Activated effector memory CD4-positive, alpha-beta T cell treated with Interleukin-2 at 50 U/mL for 16 hours (primary cell): ENCODE measurements at regions not wholly inside any gene's neighbourhood (a gene's known extent, or its start where the extent isn't known, plus 50 kb on each side); places are given as distances from the start of the nearest gene placed in this dataset.

Experiments used
- DNase-seq: peaks from one replicate; pipeline ENCODE4 v3.0.0-alpha.2; 2020

- DNase-seq, result no peak
Measured at GRCh38 chr2:2889646-2890045, 488.0 kb downstream of the EIPR1 start.

- DNase-seq, result no peak
Measured at GRCh38 chr2:2889141-2889540, 488.5 kb downstream of the EIPR1 start.

- no peak for DNase-seq
Measured at GRCh38 chr2:2887772-2888387, 489.7 kb downstream of the EIPR1 start.

DNA sequence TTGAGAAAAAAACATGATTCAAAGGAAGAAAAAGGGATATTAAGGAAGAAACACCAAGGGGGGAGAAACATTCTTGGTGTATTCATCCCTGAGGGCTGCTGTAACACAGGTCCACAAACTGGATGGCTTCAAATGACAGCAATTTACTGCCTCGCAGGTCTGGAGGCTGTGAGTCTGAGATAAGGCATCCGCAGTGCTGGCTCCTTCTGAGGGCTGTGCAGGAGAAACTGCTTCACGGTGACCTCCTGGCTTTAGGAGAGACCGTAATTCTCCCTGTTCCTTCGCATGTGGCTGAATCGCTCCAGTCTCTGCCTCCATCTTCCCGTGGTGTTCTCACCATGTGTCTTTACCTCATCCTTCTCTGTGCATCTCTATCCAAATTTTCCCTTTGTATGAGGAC lies 490.7 kb downstream of the EIPR1 start:
- DNase-seq, result no peak

DNA sequence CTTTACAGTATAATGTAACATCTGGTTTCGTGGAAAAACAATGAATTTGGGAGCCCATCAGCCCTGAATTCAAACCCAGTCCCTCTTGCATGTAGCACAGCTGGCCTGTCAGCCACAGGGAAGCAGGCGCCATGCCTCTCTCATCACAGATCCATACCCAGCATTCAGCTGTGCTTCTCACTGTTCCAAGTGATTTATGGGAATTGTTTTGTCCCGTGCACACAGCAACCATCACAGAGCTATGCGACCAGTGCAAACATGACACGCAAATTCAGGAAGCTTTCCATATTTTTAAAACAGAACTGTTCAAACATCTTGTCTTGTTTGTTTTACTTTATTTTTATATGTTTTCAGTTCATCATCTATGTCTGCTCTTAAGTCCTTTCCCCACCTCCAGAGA lies 496.1 kb downstream of the EIPR1 start:
- no peak for DNase-seq

GRCh38 chr2:2880938-2881337 lies 496.7 kb downstream of the EIPR1 start:
- no peak for DNase-seq

GRCh38 chr2:2879781-2880180 lies 497.8 kb downstream of the EIPR1 start:
- no peak for DNase-seq

DNA sequence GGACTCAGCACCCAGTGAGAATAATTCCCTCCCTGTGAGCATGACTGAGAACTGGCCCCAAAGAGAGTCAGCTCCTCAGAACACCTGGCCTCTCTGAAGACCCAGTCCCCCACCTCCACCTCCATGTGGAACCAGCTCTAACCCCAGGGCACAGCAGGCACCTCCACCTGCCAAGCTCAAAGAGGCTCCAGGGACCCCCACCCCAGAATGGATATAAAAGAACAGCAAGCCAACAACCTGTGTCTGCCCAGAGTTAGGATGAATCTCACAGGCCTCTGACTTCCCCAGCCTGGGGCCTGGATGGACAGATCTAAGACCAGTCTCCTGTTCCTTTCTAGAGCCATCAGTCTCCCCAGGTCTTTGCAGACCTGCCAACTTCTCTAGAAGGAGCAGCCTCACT lies 498.5 kb downstream of the EIPR1 start:
- DNase-seq, result no peak

GRCh38 chr2:2877427-2877826 lies 500.2 kb downstream of the EIPR1 start:
- DNase-seq, result no peak

DNA sequence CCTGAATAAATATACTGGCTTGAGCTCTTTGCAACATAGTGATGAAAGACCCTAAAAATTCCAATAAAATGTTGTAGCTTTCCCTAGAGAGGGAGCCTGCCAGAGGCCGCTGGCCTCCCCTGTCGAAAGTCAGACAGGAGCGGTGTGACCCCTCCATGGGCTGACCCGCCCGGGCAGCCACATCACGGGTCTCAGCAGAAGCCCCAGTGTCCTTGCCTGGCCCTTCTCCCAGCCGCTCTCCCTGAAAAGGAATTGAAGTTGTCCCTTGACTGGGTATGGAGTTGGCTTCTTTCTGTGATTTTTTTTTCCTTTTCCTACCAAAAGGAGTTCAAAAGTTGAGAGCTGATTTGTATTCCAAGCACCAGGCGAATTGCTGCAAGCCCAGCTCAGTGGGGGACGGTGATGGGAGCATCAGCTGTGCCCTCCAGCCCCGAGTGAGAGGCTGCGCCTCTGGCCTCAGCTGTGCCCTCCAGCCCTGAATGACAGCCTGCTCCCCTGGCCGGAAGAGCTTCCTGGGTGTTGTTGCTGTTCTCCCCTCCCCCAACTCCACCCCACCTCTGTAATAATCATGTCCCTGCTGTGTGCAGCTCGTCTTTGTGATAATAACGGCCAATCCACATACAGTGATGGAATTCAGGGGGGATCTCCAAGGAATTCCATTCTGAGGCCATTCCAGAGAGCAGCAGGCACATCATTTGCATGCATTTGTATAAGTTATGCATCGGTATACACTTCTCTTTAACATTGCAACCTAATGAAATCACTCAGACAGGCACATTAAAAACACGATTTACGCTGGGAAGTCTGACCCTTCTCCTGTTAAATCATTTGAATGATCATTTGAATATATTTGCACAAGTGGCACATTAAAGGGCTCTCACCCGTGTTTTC lies 501.0 kb downstream of the EIPR1 start:
- DNase-seq, result no peak

GRCh38 chr2:2875831-2876230 lies 501.8 kb downstream of the EIPR1 start:
- no peak for DNase-seq

DNA sequence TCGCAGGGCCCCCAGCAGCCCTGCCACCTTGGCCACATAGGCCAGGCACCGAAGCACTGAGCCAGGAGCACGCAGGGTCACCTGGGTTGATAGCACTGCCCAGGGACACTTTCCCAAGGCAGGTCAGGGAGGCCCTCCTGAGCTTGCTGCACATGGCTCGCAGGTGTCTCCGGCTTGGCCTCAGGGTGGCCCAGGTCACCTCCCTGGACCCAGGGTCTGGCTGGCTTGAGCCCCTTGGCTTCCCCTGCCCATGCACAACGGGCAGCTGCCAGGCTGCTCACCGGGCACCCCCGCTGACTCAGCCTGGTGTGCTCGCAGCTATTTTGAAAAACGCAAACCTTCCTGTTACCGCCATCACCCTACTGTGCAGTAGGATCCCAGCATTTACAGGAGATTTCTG lies 502.3 kb downstream of the EIPR1 start:
- no peak for DNase-seq

DNA sequence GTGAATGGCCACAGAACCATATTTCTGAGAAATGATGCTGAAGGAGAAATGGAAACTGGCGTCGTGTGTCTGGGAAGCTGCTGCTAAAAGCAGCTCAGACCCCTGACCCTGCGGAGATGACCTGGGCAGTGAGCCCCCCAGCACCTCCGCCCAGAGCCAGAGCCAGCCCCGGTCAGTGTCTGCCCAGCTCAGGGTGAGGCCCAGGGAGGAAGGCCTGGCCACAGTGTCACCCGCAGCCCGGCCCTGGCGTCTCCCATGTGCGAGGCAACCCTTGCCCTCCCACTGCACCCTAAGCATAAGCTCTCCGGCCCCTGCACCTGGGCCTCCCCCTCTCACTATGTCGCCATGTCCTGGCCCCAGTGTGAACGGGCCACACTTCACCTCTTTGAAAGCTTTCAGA lies 502.8 kb downstream of the EIPR1 start:
- no peak for DNase-seq

DNA sequence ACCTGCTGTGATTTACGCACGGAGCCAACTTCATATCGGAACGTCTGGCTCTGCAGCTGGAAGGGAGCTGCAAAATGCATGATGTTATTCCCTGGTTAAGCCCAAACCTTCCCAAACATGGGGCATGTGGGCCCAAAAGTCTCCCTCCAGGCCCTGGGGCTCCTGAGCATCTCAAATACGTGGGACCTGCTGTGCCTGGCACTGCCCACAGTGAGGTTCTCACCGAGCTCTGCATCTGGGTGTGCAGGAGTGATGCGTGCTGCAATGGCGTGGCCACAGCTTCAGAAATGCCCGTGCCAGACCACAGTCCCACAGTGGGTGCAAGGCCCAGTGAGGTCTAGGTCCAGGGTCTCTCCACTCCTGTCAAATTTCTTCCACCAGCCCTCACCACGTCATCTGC lies 503.3 kb downstream of the EIPR1 start:
- DNase-seq, result no peak

GRCh38 chr2:2873450-2873811 lies 504.2 kb downstream of the EIPR1 start:
- no peak for DNase-seq

- no peak for DNase-seq
Measured at GRCh38 chr2:2872713-2873449, 504.7 kb downstream of the EIPR1 start.

GRCh38 chr2:2872309-2872617 lies 505.4 kb downstream of the EIPR1 start:
- no peak for DNase-seq

GRCh38 chr2:2871480-2872308 lies 505.9 kb downstream of the EIPR1 start:
- no peak for DNase-seq

GRCh38 chr2:2870106-2870505 lies 507.5 kb downstream of the EIPR1 start:
- no peak for DNase-seq

GRCh38 chr2:2869553-2869952 lies 508.1 kb downstream of the EIPR1 start:
- DNase-seq, result no peak

DNA sequence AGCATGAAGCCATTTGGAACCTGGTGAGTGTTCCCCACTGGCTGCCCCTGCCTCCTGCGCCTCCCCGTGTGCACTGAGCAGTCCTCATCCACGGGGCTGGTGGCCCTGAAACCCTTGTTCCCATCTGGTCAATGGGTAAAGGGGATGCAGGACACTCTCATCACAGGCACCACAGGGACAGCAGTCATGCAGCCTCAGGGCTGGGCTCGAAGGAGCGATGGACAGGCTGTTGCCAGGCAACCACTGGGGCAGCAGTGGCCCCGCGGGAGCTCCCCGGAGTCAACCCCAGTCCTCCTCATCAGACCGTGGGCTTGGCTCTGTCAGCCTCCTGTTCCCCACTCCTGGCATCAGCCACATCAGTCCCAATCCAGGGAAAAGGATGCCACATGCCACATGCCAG lies 509.5 kb downstream of the EIPR1 start:
- no peak for DNase-seq

- no peak for DNase-seq
Measured at GRCh38 chr2:2867397-2867979, 510.1 kb downstream of the EIPR1 start.

DNA sequence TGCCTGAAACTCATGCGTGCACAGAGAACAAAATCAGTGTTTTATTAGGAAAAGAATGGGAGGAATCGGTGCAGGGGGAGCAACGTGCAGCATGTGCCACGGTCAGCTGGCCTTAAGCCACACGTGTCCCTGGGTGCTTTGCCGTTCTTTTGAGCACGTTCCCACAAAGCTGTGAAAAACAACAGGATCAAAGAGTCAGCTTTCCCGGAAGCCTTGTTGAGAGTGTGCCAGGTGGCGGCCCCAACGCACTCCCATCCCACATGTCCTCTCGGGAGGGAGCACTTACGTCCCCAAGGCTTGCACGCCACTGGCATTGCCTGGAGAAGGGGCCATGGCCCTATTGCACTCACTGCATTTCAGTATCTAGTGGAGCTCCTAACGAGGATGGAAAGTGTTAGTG lies 511.2 kb downstream of the EIPR1 start:
- no peak for DNase-seq
